Suprapubic skin (tissue), 3 donors: ENCODE measurements at regions not wholly inside any gene's neighbourhood (a gene's known extent, or its start where the extent isn't known, plus 50 kb on each side); places are given as distances from the start of the nearest gene placed in this dataset.

Experiments used
- EP300 ChIP-seq: sonication (generic); formaldehyde crosslinking; IDR thresholded peaks from one replicate; pipeline ENCODE4 v1.6.1; 2017; ENCODE audit warnings: antibody characterized with exemption
- TF ChIP-seq, protein P1 (sequence below), 2 donors: fragments of 200-600 bp in 1 of 2; fragments of 450-650 bp in 1 of 2; sonication (generic) in 1 of 2; IDR thresholded peaks; one replicate each; pipeline ENCODE4 v1.5.1; 2016 to 2019; ENCODE audit warnings: antibody characterized with exemption in 2 of 2, mild to moderate bottlenecking in 1 of 2, moderate library complexity in 1 of 2

GRCh38 chr16:79902351-79902750 lies 301.8 kb upstream of the MAF start:
- TF ChIP-seq, protein P1, sequence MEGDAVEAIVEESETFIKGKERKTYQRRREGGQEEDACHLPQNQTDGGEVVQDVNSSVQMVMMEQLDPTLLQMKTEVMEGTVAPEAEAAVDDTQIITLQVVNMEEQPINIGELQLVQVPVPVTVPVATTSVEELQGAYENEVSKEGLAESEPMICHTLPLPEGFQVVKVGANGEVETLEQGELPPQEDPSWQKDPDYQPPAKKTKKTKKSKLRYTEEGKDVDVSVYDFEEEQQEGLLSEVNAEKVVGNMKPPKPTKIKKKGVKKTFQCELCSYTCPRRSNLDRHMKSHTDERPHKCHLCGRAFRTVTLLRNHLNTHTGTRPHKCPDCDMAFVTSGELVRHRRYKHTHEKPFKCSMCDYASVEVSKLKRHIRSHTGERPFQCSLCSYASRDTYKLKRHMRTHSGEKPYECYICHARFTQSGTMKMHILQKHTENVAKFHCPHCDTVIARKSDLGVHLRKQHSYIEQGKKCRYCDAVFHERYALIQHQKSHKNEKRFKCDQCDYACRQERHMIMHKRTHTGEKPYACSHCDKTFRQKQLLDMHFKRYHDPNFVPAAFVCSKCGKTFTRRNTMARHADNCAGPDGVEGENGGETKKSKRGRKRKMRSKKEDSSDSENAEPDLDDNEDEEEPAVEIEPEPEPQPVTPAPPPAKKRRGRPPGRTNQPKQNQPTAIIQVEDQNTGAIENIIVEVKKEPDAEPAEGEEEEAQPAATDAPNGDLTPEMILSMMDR (IDR thresholded peaks at IDR 0.05) = no peak
- TF ChIP-seq EP300 = no peak
